ENCODE measurements at regions not wholly inside any gene's neighbourhood (a gene's known extent, or its start where the extent isn't known, plus 50 kb on each side); places are given as distances from the start of the nearest gene placed in this dataset.
A peak's percentile ranks its signal among the peaks of the same experiment; 100 is the strongest.

DNA sequence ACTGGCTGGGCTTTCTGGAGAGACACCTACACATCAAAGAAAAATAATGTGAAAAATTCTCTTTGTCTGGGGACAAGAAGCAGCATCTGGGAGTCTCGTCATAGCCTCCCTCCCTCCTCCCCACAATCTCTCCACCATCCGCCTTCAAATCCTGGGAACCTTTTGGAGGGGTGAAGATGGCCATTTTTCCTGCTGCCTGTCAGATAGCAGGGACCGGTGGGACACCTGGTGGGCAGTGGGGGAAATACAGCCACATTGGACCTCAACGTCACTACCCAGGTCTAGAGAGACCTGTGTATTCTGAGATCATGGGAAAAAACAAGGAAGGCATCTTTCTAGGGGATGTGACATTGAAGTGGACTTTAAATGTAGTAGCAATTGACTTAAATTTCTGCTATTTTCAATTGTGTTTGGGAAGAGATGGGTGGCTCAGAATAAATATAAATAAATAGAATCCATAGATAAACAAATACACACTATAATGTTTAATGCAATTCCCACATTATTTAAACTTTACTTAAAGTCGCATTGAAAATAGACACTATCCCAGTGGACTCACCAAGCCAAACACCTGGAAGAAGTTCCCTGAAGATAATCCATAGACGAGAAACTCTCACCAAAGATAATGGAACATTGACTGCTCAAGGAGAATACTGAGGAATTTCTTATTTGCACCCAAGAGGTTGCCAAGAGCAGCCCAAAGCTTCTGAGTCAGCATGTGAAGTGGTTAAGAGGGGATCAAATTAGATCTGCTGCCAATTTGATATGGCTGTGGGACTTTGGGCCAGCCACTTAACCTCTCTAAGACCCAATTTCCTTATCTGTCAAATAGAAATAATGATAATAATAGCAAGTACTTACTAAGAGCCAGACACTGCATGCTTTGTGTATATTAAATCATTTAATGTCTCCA lies 147.6 kb upstream of the CAMK1G start:
- no peaks in the 10 kb centered on the region for H3F3A ChIP-seq (ENCODE audit: low read depth)
- no peak overlapping the region for H3K4me3 ChIP-seq (ENCODE audit: low read length, poor library complexity, severe bottlenecking)
- H3K9me2 ChIP-seq (replicated peaks; ENCODE audit: low read depth, low read length): no peaks in the 10 kb centered on the region
- no peaks in the 10 kb centered on the region for H3K79me2 ChIP-seq (ENCODE audit: insufficient read depth, low read length)
- H3K4me2 ChIP-seq (ENCODE audit: low read depth, low read length, poor library complexity, severe bottlenecking): no peak overlapping the region
- no peaks in the 10 kb centered on the region for H3K27me3 ChIP-seq (ENCODE audit: insufficient read depth, low read length, poor library complexity, severe bottlenecking)
- no peaks in the 10 kb centered on the region for H4K20me1 ChIP-seq (ENCODE audit: insufficient read depth, low read length, poor library complexity, severe bottlenecking)
- H3K4me1 ChIP-seq (ENCODE audit: insufficient read depth, low read length, poor library complexity, severe bottlenecking): no peaks in the 10 kb centered on the region
- no peak overlapping the region for H3K9ac ChIP-seq (ENCODE audit: low read depth, low read length, poor library complexity, severe bottlenecking)
- TF ChIP-seq EZH2phosphoT487 (IDR thresholded peaks at IDR 0.05; ENCODE audit: borderline replicate concordance): no peak
- TF ChIP-seq, protein P1, sequence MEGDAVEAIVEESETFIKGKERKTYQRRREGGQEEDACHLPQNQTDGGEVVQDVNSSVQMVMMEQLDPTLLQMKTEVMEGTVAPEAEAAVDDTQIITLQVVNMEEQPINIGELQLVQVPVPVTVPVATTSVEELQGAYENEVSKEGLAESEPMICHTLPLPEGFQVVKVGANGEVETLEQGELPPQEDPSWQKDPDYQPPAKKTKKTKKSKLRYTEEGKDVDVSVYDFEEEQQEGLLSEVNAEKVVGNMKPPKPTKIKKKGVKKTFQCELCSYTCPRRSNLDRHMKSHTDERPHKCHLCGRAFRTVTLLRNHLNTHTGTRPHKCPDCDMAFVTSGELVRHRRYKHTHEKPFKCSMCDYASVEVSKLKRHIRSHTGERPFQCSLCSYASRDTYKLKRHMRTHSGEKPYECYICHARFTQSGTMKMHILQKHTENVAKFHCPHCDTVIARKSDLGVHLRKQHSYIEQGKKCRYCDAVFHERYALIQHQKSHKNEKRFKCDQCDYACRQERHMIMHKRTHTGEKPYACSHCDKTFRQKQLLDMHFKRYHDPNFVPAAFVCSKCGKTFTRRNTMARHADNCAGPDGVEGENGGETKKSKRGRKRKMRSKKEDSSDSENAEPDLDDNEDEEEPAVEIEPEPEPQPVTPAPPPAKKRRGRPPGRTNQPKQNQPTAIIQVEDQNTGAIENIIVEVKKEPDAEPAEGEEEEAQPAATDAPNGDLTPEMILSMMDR (conservative IDR thresholded peaks at IDR 0.05; ENCODE audit: low read length): peak; percentile 77
- H3K36me3 ChIP-seq (ENCODE audit: insufficient read depth, low read length): no peaks in the 10 kb centered on the region
- H2AFZ ChIP-seq (ENCODE audit: low read length): no peak overlapping the region
- no peaks in the 10 kb centered on the region for H3K9me3 ChIP-seq (ENCODE audit: insufficient read depth, low read depth, low read length)

GRCh38 chr1:209439828-209440227 lies 143.7 kb upstream of the CAMK1G start:
- H3K4me1 ChIP-seq (ENCODE audit: insufficient read depth, low read length, poor library complexity, severe bottlenecking): no peaks in the 10 kb centered on the region
- H3K4me3 ChIP-seq (ENCODE audit: low read length, poor library complexity, severe bottlenecking): no peak overlapping the region
- H3F3A ChIP-seq (ENCODE audit: low read depth): no peaks in the 10 kb centered on the region
- H3K9me3 ChIP-seq (ENCODE audit: insufficient read depth, low read depth, low read length): no peaks in the 10 kb centered on the region
- no peaks in the 10 kb centered on the region for H3K9me2 ChIP-seq (replicated peaks; ENCODE audit: low read depth, low read length)
- no peak overlapping the region for H2AFZ ChIP-seq (ENCODE audit: low read length)
- no peaks in the 10 kb centered on the region for H4K20me1 ChIP-seq (ENCODE audit: insufficient read depth, low read length, poor library complexity, severe bottlenecking)
- no peaks in the 10 kb centered on the region for H3K27me3 ChIP-seq (ENCODE audit: insufficient read depth, low read length, poor library complexity, severe bottlenecking)
- no peaks in the 10 kb centered on the region for H3K36me3 ChIP-seq (ENCODE audit: insufficient read depth, low read length)
- H3K79me2 ChIP-seq (ENCODE audit: insufficient read depth, low read length): no peaks in the 10 kb centered on the region
- no peak overlapping the region for H3K4me2 ChIP-seq (ENCODE audit: low read depth, low read length, poor library complexity, severe bottlenecking)
- no peak overlapping the region for H3K9ac ChIP-seq (ENCODE audit: low read depth, low read length, poor library complexity, severe bottlenecking)
- TF ChIP-seq, protein P1 (conservative IDR thresholded peaks at IDR 0.05; ENCODE audit: low read length): no peak
- no peak for TF ChIP-seq EZH2phosphoT487 (IDR thresholded peaks at IDR 0.05; ENCODE audit: borderline replicate concordance)

GRCh38 chr1:209443361-209443931 lies 140.1 kb upstream of the CAMK1G start:
- no peak overlapping the region for H2AFZ ChIP-seq (ENCODE audit: low read length)
- H3K9me2 ChIP-seq (replicated peaks; ENCODE audit: low read depth, low read length): no peaks in the 10 kb centered on the region
- no peaks in the 10 kb centered on the region for H3K4me1 ChIP-seq (ENCODE audit: insufficient read depth, low read length, poor library complexity, severe bottlenecking)
- no peaks in the 10 kb centered on the region for H4K20me1 ChIP-seq (ENCODE audit: insufficient read depth, low read length, poor library complexity, severe bottlenecking)
- no peak overlapping the region for H3K4me2 ChIP-seq (ENCODE audit: low read depth, low read length, poor library complexity, severe bottlenecking)
- no peaks in the 10 kb centered on the region for H3K9me3 ChIP-seq (ENCODE audit: insufficient read depth, low read depth, low read length)
- H3K36me3 ChIP-seq (ENCODE audit: insufficient read depth, low read length): no peaks in the 10 kb centered on the region
- H3K4me3 ChIP-seq (ENCODE audit: low read length, poor library complexity, severe bottlenecking): no peak overlapping the region
- H3F3A ChIP-seq (ENCODE audit: low read depth): no peaks in the 10 kb centered on the region
- H3K27me3 ChIP-seq (ENCODE audit: insufficient read depth, low read length, poor library complexity, severe bottlenecking): no peaks in the 10 kb centered on the region
- no peaks in the 10 kb centered on the region for H3K79me2 ChIP-seq (ENCODE audit: insufficient read depth, low read length)
- no peak overlapping the region for H3K9ac ChIP-seq (ENCODE audit: low read depth, low read length, poor library complexity, severe bottlenecking)
- TF ChIP-seq, protein P1 (conservative IDR thresholded peaks at IDR 0.05; ENCODE audit: low read length): no peak
- no peak for TF ChIP-seq EZH2phosphoT487 (IDR thresholded peaks at IDR 0.05; ENCODE audit: borderline replicate concordance)

All from Loucy (cell line).